BLaER1 treated with 17β-estradiol and CSF1 and Interleukin-3, amounts not matched to agents 10 nM and 100 nM (cell line): ENCODE measurements at regions not wholly inside any gene's neighbourhood (a gene's known extent, or its start where the extent isn't known, plus 50 kb on each side); places are given as distances from the start of the nearest gene placed in this dataset.

Experiments used
- H3K27ac ChIP-seq, 11 experiments: shearing (Covaris generic); formaldehyde crosslinking; 2 replicates each; pipeline ENCODE4 v1.8.1; 2022
- H3K27me3 ChIP-seq, 11 experiments: shearing (Covaris generic); formaldehyde crosslinking; 2 replicates each; pipeline ENCODE4 v1.8.1; 2022
- H3K36me3 ChIP-seq, 11 experiments: shearing (Covaris generic); formaldehyde crosslinking; 2 replicates each; pipeline ENCODE4 v1.8.1; 2022
- H3K4me1 ChIP-seq, 10 experiments: shearing (Covaris generic); formaldehyde crosslinking; 2 replicates each; pipeline ENCODE4 v1.8.1; 2022
- H3K4me2 ChIP-seq, 11 experiments: shearing (Covaris generic); formaldehyde crosslinking; 2 replicates each; pipeline ENCODE4 v1.8.1; 2022
- H3K4me3 ChIP-seq, 10 experiments: shearing (Covaris generic); formaldehyde crosslinking; 2 replicates each; pipeline ENCODE4 v1.8.1; 2022
- H3K9ac ChIP-seq, 11 experiments: shearing (Covaris generic); formaldehyde crosslinking; 2 replicates each; pipeline ENCODE4 v1.8.1; 2022
- H3K9me3 ChIP-seq, 11 experiments: shearing (Covaris generic); formaldehyde crosslinking; replicated peaks in 1 of 11; 2 replicates each; pipeline ENCODE4 v1.8.1; 2022
- H4K20me1 ChIP-seq, 11 experiments: shearing (Covaris generic); formaldehyde crosslinking; 2 replicates each; pipeline ENCODE4 v1.8.1; 2022
- Cebpa-rat ChIP-seq, 11 experiments: shearing (Covaris generic); IDR thresholded peaks; 2 replicates each; pipeline ENCODE4 v1.8.1; 2022

DNA sequence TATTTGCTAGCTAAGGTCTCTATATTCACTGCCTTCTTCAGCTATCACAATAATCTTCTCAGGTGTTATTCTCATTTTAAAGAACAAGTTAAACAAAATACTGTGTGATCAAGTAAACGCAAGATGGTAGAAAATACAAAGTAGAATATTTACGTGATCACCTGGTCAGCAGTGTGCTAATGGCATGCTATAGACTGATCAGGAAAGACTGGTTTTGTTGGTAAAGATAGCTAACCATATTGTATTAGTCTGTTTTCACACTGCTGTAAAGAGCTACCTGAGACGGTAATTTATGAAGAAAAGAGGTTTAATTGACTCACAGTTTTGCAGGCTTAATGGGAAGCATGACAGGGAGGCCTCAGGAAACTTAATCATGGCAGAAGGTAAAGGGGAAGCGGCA is 50.4 kb downstream of the ZBTB38 start:
- TF ChIP-seq Cebpa-rat (IDR thresholded peaks at IDR 0.05) = no peak
- H3K9ac ChIP-seq = no peak overlapping the region
- peaks cover 0 to 22% (median 0%) of the 10 kb centered on the region in 11 experiments; a peak in 3 of 22 replicates for H3K36me3 ChIP-seq
- H3K9me3 ChIP-seq = peaks cover 0 to 20% (median 3%) of the 10 kb centered on the region in 11 experiments; a peak in 9 of 22 replicates
- H3K27me3 ChIP-seq = no peaks in the 10 kb centered on the region
- H3K4me1 ChIP-seq = no peaks in the 10 kb centered on the region
- no peak overlapping the region for H3K4me2 ChIP-seq
- no peak overlapping the region for H3K27ac ChIP-seq
- no peaks in the 10 kb centered on the region for H4K20me1 ChIP-seq
- H3K4me3 ChIP-seq = no peak overlapping the region

DNA sequence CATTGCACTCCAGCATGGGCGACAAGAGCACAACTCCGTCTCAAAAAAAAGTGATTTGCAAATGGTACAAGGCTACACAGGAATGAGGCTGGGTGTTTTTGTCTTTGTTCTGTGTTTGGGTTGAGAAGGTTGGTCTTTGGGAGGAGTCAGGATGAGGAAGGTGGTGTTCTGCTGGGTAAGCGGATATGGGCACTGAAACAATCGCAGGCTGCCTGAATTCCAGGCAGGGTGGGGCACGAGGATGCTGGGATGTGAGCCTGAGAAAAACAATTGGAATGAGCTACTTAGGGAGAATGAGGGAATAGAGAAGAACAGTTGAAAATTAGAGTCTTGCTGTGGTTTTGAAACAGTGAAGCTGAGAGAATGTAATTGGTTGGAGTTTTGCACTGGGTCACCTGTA is 51.6 kb downstream of the ZBTB38 start:
- Histone ChIP-seq H3K9me3 (peaks cover 0 to 20% (median 3%) of the 10 kb centered on the region in 11 experiments; a peak in 9 of 22 replicates), H3K4me2 (no peak overlapping the region), H3K4me3 (no peak overlapping the region), H3K4me1 (no peaks in the 10 kb centered on the region), H3K27ac (no peak overlapping the region), H3K36me3 (peaks cover 0 to 14% (median 0%) of the 10 kb centered on the region in 11 experiments; a peak in 2 of 22 replicates), H3K9ac (no peak overlapping the region), H3K27me3 (no peaks in the 10 kb centered on the region), H4K20me1 (no peaks in the 10 kb centered on the region)
- no peak for TF ChIP-seq Cebpa-rat (IDR thresholded peaks at IDR 0.05)

DNA sequence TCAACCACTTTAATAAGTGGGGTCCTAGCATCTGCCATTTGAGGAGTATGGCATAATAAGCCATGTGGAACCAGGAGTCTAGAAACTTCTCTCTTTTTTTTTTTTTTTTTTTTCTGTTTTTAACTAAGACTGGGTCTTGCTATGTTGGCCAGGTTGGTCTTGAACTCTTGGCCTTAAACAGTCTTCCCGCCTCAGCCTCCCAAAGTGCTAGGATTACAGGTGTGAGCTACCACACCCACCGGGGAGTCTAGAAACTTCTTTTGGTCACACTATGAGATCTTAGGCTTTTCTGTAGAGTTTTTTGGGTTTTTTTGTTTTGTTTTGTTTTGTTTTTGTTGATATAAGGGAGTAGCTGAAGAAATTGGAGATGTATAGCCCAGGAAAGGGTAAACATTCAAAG is 52.9 kb downstream of the ZBTB38 start:
- no peak overlapping the region for H3K27ac ChIP-seq

DNA sequence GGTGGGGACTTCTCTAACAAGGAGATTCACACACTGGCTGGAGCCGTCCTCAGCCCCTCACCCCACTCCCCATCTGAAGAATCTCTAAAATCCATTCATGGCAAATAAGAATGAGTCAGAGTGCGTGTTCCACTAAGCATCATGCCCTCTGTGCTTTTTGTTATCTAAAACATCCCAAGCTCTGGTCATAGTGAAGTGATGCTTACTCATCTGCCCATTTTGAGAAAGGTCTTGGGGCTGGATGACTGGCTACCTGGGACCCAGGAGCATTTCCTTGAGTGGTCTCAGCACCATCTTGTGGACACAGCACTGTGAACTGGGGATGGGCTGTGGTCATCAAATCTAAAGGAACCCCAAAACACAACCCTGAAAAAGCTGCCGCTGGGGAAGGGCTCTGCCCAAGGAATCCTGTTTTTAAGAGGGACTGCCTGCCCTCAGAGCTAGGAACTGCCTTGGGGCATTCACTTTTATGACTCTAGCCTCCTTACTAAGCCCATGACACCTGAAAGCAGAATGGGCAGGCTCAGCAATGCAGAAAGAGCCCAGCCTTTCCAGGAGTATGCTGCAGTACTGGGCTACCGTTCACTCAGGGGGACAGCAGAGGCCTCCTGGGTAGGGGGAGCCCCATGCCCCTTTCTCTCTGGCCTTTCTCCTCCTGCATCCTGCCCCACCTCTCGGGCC is 53.5 kb downstream of the ZBTB38 start:
- Histone ChIP-seq H4K20me1 (no peaks in the 10 kb centered on the region), H3K36me3 (peaks cover 0 to 14% (median 0%) of the 10 kb centered on the region in 11 experiments; a peak in 2 of 22 replicates), H3K4me1 (peaks cover 0 to 14% (median 0%) of the 10 kb centered on the region in 10 experiments; a peak in 6 of 20 replicates), H3K27ac (no peak overlapping the region), H3K9ac (no peak overlapping the region), H3K4me2 (no peak overlapping the region), H3K9me3 (peaks cover 0 to 20% (median 3%) of the 10 kb centered on the region in 11 experiments; a peak in 9 of 22 replicates), H3K27me3 (no peaks in the 10 kb centered on the region), H3K4me3 (no peak overlapping the region)
- TF ChIP-seq Cebpa-rat (IDR thresholded peaks at IDR 0.05) = no peak

More for the DNA sequence above, 52.9 kb downstream of the ZBTB38 start:
- H3K4me3 ChIP-seq = no peak overlapping the region
- no peak overlapping the region for H3K9ac ChIP-seq
- H4K20me1 ChIP-seq = no peaks in the 10 kb centered on the region
- H3K4me2 ChIP-seq = no peak overlapping the region
- H3K36me3 ChIP-seq = peaks cover 0 to 14% (median 0%) of the 10 kb centered on the region in 11 experiments; a peak in 2 of 22 replicates
- no peaks in the 10 kb centered on the region for H3K27me3 ChIP-seq
- peaks cover 0 to 8% (median 0%) of the 10 kb centered on the region in 10 experiments; a peak in 6 of 20 replicates for H3K4me1 ChIP-seq
- peaks cover 0 to 20% (median 3%) of the 10 kb centered on the region in 11 experiments; a peak in 9 of 22 replicates for H3K9me3 ChIP-seq
- no peak for TF ChIP-seq Cebpa-rat (IDR thresholded peaks at IDR 0.05)

DNA sequence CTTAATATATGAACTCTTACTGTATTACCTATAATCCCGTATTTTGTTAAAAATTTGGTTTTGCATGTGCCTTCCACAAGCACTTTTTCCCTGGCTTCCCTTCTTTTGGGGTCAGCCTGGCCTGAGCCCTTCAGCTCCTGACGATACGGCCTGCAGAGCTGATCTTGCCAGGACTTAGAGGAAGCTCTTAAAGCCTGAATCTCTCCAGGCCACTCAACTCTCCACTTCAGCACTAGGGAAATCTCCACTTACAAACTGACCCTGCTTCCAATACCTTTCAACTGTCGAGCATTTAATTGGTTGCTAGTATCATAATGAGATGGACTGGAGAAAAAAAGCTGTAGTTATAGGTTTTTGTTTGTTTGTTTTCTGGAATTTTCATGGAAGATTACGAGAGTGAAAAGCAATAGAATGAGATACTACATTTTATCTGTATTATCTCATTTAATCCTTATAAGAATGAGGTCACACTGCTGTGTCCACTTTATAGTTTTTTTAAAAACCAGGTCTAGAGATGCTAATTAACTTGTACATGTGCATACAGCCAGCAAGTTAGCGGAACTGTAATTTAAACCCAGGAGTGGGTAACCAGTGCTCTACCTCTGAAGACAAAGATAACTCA is 54.8 kb downstream of the ZBTB38 start:
- Histone ChIP-seq H3K36me3 (peaks cover 0 to 13% (median 0%) of the 10 kb centered on the region in 11 experiments; a peak in 2 of 22 replicates), H3K27me3 (no peaks in the 10 kb centered on the region)
- no peak for TF ChIP-seq Cebpa-rat (IDR thresholded peaks at IDR 0.05)

DNA sequence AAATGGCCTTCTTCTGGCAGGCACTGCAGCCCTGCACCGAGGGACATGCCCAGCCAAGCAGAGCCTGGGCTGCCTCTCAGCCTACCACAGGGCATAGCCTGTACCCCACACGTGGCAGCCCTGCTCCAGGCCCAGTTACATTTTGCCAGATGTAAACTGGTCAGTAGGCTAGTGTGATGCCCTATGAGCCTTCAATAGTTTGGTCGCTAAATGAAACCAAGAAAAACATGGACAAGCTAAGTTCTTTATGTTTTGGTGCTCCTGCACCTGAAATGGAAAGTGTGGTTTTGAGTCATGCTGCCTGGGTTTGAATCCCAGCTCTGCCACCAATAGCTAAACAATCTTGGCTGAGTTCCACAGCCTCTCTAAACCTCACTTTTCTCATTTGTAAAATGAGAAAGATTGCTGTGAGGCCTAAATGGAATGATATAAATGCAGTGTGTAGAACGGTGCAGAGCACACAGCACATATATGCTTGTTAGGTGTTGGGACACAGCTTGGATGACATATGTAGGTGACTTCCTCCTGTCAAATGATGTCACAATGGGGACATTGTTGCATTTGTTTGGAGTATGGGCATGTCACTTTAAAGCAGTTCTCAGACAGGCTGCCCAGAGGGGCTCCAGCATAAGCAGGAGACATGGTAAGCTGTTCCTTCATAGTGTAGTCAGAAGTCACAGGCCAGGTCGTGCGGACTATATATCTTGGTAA is 57.4 kb downstream of the ZBTB38 start:
- Histone ChIP-seq H3K4me3 (no peak overlapping the region), H3K27me3 (no peaks in the 10 kb centered on the region), H3K4me2 (peak overlapping the region in 3 of 11 experiments; percentile 27 to 62 (median 55); a peak in 6 of 22 replicates), H3K4me1 (peaks cover 0 to 22% (median 0%) of the 10 kb centered on the region in 10 experiments; a peak in 6 of 20 replicates), H3K27ac (no peak overlapping the region), H3K9ac (no peak overlapping the region), H3K36me3 (no peaks in the 10 kb centered on the region), H3K9me3 (no peaks in the 10 kb centered on the region), H4K20me1 (no peaks in the 10 kb centered on the region)
- TF ChIP-seq Cebpa-rat (IDR thresholded peaks at IDR 0.05) = no peak

More for the DNA sequence above, 54.8 kb downstream of the ZBTB38 start:
- peaks cover 0 to 22% (median 0%) of the 10 kb centered on the region in 10 experiments; a peak in 6 of 20 replicates for H3K4me1 ChIP-seq
- peaks cover 0 to 18% (median 3%) of the 10 kb centered on the region in 11 experiments; a peak in 9 of 22 replicates for H3K9me3 ChIP-seq
- H3K4me2 ChIP-seq = no peak overlapping the region
- no peaks in the 10 kb centered on the region for H4K20me1 ChIP-seq
- H3K27ac ChIP-seq = no peak overlapping the region
- no peak overlapping the region for H3K9ac ChIP-seq
- H3K4me3 ChIP-seq = no peak overlapping the region

DNA sequence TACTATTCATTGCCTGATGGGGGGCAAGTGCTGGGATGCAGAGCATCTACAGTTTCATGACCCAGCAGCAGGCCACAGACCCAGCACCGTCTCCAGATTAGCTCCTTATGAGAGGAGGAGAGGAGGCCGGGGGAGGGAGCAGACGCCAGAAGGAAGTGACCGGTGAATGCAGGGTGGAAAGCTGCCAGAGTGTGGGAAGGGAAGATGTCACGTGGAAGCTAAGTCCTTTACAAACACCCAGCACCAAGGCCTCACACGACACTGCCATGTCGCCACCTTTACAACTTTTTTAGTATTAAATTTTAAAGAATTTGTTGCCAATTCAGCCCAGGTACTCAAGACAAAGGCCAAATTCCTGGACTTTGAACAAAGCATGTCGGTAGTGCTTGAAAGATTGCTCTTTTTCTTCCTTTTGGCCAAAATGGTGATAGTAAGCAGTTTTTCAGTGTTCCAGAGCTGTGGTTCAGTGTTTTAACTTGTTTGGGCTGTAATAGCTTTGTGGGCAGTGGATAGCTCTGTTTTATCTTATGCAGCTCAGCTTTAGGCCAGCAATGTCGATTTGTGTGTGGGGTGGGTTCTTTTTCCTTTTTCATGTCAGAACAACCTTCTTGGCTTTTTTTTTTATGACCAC is 58.2 kb downstream of the ZBTB38 start:
- Histone ChIP-seq H3K27me3 (no peaks in the 10 kb centered on the region), H3K9ac (no peak overlapping the region), H3K4me3 (no peak overlapping the region), H4K20me1 (no peaks in the 10 kb centered on the region), H3K36me3 (no peaks in the 10 kb centered on the region), H3K9me3 (no peaks in the 10 kb centered on the region), H3K4me1 (peaks cover 0 to 22% (median 0%) of the 10 kb centered on the region in 10 experiments; a peak in 6 of 20 replicates), H3K4me2 (peak overlapping the region in 3 of 11 experiments; percentile 27 to 62 (median 55); a peak in 6 of 22 replicates), H3K27ac (peak overlapping the region in 2 of 11 experiments; percentile 16 to 44; a peak in 2 of 22 replicates)
- no peak for TF ChIP-seq Cebpa-rat (IDR thresholded peaks at IDR 0.05)

DNA sequence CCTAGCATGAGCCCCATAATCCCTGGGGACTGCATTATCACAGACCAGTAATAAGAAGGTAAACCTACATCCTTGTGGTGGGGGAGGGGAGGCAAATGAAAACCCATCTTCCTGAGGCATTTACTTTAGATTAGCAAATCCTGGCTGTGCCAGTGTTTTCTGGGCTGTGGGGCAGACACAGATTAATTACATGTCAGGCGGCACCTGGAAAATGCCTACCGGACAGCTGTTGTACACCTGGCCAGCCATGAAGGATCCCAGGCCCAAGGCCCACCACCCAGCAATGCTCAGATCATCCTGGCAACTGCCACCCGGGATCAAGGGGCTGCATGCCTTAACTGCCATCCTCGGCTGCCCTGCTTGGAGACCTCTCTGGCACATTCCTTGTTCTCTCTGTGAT is 59.1 kb upstream of the RASA2 start:
- no peak overlapping the region for H3K27ac ChIP-seq
- no peaks in the 10 kb centered on the region for H3K36me3 ChIP-seq
- no peak for TF ChIP-seq Cebpa-rat (IDR thresholded peaks at IDR 0.05)
- H3K4me1 ChIP-seq = peaks cover 0 to 22% (median 0%) of the 10 kb centered on the region in 10 experiments; a peak in 6 of 20 replicates
- H3K9me3 ChIP-seq = no peaks in the 10 kb centered on the region
- H3K4me3 ChIP-seq = no peak overlapping the region
- H3K27me3 ChIP-seq = no peaks in the 10 kb centered on the region
- peak overlapping the region in 1 of 11 experiments; percentile 55; a peak in 2 of 22 replicates for H3K4me2 ChIP-seq
- no peak overlapping the region for H3K9ac ChIP-seq
- H4K20me1 ChIP-seq = no peaks in the 10 kb centered on the region
